HL-60/S4 treated with retinoic acid at 250 ng/mL for 4 days and 3 days (cell line): ENCODE measurements at regions not wholly inside any gene's neighbourhood (a gene's known extent, or its start where the extent isn't known, plus 50 kb on each side); places are given as distances from the start of the nearest gene placed in this dataset.
"Not testable (repeated sequence)": the region's sequence is repeated elsewhere in the genome, so short reads cannot be mapped to it uniquely, and the experiment has no call there.

Experiments used
- in situ Hi-C: fragments of 300-500 bp; cut with MboI; formaldehyde crosslinking; loops from 2 replicates; pipeline ENCODE4 v1.7.0; 2022; ENCODE audit warnings: low sequenced_read_pairs

DNA sequence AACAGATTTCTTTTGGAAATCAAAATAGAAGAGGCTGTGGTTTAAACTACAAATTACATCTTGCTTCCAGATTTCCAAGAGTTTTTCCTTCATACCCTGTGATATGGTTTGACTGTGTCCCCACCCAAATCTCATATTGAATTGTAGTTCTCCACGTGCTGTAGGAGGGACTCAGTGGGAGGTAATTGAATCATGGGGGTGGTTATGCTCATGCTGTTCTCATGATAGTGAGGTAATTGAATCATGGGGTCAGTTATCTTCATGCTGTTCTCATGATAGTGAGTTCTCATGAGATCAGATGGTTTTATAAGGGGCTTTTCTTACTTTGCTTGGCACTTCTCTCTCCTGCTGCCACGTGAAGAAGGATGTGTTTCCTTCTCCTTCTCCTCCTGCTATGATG is 687.0 kb upstream of the ZNF608 start:
- in situ Hi-C loops, result no loop called here

DNA sequence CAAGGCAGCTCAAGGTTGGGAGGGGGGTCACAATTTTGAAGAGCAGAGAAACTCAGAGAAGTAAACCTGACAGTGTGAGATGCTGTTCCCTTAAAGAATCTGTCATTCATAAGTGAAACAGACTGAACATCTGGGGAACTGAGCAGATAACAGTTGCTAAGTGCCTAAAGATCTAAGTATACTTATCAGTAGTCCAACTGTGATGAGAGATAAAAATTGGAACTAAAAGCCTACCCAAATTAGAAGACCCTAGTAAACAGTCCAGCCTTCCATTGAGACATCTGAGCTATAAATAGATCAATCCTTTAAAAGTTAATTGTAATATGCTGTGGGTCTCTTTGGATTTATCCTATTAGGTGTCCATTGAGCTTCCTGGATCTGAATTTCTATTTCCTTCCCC is 692.8 kb upstream of the ZNF608 start:
- in situ Hi-C loops, result no loop called here

DNA sequence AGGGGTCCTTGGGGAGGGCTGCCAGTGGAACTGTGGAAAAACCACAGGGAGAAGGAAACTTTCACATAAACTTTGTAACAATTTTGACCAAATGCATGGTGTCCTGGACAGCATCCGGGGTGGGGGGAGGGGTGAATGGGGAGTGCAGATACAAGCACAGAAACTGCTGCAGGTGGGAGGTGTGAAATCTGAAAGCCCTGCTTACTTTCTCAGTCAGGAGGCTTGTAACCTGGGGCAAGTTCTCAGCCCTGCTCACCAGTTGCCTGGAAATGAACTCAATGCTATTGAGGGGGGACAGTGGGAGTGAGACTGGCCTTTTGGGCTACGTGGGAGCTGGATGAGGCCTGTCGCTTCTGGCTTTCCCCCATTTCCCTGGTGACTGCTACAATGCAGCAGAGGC is 694.5 kb upstream of the ZNF608 start:
- in situ Hi-C loops, result no loop called here

DNA sequence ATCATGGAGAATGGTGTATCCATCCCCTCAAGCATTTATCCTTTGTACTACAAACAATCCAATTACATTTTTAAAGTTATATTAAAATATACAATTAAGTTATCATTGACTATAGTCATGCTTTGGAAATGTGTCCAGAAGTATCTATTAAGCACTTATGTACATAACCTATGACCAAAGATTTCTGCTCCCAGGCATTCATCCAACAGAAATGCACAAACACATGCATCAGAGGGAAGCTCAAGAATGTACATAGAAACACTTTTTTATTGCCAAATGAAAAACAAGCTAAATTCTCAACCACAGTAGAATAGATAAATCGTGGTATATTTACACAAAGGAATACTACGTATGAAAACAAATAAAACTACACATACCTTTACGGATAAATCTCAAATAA is 700.5 kb upstream of the ZNF608 start:
- in situ Hi-C loops, result no loop called here

DNA sequence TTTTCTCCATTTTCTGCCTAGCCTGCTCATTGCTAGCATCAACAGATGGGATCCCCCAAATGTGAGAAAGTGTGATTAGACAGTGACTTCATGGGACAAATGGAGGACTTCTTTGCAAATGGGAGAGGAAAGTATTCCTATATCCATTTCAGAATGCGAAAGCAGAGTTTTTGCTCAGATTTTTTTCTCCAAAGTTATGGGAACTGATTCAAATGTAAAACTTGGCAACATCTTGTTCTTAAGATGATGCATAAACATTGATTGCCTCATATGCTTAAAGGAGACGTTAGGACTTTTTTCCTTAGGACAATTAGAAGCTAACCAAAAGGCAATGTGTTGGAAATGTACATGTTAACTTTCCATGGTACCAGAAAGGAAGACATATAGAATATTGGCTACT is 704.3 kb upstream of the ZNF608 start:
- in situ Hi-C loops, result no loop called here

DNA sequence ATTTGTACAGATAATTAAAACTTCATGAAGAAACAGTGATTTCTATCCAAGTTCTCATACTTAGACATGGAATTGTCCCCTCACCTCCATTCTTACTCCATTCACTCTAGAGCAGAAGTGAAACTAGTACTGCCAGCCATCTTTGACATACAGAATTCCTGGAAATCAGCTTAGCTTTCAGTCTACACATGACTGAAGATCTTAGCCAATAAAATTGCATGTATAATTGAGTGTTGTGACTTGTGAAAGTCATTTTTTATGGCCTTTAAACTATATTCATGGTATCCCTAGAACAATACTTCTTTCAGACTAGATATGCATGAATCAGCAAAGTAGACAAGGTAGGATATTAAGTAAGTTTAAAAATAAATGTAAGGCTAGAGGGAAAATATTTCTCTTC is 705.2 kb upstream of the ZNF608 start:
- in situ Hi-C loops, result no loop called here

DNA sequence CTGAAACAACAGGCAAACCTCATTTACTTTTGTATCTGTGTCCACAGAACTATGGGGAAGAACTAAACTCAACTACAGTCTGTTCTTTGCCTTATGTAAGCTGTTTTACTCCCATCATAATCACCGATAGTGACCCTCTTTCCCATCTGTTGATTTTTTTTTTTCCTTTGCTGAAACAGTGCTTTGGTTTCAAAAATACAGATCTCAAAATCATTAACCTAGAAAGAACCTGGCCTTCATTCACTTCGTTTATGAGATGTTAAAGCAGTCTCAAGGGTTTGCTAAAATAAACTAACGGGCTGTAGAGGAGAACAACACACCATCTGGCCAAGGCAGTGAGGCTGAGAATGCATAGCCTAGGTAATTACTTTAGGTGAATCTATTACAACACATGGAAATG is 706.6 kb upstream of the ZNF608 start:
- in situ Hi-C loops, result no loop called here

DNA sequence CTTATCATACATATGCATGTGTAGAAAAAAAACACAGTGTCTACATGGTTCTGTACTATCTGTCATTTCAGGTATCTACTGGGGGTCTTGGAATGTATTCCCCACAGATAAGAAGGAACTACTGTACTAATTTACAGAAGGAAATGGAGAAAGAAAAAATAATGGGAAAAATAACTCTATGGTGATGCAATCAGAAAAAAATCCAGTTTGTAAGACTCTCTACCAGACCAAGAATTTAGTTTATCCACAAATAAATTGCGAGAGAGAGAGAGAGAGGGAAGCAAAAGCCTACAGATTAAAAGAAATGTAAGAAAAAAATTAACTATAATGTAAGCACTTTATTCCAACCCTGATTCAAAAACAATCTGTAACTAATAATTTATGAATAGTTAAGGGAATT is 708.6 kb upstream of the ZNF608 start:
- in situ Hi-C loops, result no loop called here

DNA sequence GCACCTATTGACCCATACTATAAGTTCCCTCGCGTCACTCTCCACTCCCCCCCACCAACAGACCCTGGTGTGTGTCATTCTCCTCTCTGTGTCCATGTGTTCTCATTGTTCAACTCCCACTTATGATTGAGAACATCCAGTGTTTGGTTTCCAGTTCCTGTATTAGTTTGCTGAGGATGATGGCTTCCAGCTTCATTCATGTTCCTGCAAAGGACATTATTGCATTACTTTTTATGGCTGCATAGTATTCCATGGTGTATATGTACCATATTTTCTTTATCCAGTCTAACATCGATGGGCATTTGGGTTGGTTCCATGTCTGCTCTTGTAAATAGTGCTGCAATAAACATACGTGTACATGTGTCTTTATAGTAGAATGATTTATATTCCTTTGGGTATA is 709.6 kb upstream of the ZNF608 start:
- in situ Hi-C loops, result not testable (repeated sequence)

DNA sequence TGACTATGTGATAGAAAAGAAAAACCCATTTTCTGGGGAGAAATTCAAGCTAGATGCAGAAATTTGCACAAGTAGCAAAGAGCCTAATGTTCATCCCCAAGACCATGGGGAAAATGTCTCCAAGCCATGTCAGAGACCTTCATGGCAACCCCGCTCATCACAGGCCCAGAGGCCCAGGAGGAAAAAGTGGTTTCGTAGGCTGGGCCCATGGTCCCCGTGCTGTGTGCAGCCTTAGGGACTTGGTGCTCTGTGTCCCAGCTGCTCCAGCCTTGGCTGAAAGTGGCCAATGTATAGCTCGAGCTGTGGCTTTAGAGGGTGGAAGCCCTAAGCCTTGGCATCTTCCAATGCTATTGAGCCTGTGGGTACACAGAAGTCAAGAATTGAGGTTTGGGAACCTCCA is 711.2 kb upstream of the ZNF608 start:
- in situ Hi-C loops, result no loop called here

DNA sequence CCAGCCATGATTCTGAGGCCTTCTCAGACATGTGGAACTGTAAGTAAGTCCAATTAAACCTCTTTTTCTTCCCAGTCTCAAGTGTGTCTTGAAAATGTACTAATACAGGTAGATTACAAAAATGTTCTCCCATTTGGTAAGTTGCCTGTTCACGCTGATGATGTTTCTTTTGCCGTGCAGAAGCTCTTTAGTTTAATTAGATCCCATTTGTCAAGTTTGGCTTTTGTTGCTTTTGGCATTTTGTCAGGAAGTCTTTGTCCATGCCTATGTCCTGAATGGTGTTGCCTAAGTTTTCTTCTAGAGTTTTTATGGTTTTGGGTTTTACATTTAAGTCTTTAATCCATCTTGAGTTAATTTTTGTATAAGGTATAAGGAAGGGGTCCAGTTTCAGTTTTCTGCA is 712.5 kb upstream of the ZNF608 start:
- in situ Hi-C loops, result not testable (repeated sequence)

DNA sequence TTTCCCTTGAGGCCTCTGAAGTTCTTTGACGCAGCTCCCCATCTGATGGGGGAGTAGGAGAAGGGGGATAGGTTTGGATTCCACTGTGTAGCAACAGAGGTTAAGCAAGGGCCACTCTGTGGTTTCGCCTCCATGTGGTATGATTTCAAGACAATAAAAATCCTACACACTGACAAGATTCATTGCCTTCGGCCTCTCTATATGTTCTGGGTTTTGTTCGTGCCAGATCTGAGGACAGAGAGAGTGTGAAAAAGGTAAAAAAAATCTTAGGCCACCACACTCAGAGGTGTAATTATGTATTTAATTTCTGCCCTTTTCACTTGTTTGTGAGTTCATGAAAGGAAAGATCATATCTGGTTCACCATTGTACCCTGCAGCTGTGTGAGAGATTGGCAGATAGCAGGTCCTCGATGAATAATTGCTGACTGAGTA is 715.2 kb upstream of the ZNF608 start:
- in situ Hi-C loops, result no loop called here

DNA sequence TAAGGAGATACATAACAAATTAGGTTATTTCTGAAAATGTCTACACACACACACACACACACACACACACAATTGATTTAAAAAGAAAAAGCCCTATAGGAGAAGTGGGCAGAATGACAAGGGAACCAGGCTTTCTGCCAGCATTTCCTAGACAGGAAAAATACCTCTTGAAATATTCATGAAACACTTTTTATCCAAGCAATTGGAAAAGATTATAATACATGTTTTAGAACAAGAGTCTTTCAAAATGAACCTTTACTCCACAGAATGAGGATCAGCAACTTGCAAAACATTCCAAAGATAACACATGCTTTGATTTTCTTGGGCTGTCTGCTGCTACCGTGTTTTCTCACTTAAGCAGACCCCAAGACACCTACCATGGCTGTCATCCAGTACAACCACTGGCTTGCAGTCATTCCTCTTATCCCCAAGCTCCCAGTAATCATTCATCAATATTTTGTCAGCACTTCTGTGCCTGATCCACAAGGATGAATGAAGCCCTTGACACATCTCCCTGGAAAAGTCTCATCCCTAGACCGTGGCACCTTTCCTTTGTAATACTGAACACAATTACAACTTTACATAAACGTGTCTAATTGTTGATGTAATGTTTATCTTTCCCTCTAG is 717.1 kb upstream of the ZNF608 start:
- in situ Hi-C loops, result no loop called here

DNA sequence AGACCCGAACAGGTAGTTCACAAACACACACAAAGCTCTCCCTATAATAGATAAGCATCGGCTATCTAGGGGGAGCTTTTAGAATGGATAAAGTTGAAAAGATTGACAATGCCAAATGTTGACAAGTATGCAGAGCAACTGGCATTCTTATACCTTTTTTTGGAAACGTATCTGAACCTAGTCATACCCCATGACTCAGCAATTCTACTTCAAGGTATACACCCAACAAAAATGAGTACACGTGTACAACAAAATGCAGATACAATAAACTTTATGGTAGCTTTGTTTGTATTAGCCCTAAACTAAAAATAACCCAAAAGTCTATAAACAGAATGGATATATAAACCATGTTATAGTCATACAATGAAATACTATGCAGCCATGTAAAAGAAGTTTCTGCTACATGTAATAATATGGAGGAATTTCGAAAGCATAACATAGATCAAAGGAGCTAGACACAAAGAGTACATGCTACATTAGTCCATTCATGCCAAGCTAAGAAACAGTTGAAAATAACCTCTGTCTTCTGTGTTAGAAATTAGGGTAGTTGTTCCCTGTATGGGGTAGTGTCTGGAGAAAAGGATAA is 718.5 kb upstream of the ZNF608 start:
- in situ Hi-C loops, result no loop called here

DNA sequence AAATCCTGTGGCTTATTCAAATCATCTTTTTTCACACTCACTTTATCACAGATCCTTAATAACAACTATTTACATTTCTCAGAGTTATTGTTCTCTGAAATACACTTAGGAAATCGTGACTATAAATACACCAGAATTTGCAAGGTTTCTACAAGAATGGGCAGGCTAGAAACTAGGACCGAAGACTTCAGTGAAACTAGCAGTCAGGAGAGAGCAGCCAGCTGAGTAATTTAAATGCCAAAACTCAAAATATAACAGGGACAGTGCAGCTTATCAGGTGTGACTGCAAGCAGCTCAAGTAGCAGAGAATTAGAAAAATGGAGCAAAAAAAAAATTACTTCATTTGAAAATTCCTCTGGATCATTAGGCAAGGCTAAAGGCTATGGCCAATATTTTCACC is 719.3 kb upstream of the ZNF608 start:
- in situ Hi-C loops, result no loop called here

DNA sequence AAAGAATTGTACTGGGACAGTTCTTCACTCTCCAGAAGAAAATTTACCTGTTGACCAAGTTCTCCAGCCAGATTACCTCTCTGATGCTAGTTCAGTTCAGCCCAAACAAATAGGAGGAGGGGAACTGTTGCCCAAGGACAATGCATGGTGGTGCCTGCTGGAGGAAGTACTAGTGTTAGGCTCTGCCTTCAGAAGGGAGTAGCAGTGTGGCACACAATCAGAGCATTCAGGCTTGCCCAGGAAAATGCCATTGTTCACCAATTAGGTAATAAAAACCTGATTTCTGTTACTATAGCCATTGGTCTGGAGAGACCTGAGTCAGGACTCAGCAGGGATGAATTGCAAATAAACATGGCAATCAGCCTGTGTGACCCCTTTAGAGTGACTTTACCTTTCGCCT is 720.8 kb upstream of the ZNF608 start:
- in situ Hi-C loops, result no loop called here

DNA sequence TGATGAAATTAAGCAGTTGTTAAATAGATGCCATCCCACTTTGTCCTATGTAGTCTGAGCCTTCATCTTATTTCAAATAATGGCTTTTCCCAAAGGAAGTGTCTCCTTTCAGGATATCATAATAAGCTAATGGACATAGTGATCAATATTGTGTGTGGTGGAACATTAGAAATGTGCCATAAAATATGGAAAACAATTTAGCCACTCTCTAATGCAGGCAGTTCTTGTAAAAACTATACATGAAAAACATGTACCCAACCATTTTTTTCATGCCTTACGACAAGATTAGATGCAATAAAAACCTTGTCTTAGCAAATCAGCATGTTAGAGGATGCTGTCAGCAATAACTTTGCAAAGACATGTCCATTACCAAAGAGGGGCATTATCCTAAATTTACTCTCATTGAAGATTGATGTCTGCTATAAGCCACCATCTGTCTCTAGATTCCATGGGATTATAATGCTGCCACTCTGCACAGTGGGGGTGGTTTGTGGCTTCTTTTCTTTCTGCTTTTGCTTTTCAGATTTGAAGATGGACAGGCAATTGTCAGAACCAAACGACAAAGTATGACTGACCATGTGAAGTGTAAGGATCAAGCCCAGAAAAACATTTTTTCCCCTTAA is 724.0 kb upstream of the ZNF608 start:
- in situ Hi-C loops, result no loop called here

DNA sequence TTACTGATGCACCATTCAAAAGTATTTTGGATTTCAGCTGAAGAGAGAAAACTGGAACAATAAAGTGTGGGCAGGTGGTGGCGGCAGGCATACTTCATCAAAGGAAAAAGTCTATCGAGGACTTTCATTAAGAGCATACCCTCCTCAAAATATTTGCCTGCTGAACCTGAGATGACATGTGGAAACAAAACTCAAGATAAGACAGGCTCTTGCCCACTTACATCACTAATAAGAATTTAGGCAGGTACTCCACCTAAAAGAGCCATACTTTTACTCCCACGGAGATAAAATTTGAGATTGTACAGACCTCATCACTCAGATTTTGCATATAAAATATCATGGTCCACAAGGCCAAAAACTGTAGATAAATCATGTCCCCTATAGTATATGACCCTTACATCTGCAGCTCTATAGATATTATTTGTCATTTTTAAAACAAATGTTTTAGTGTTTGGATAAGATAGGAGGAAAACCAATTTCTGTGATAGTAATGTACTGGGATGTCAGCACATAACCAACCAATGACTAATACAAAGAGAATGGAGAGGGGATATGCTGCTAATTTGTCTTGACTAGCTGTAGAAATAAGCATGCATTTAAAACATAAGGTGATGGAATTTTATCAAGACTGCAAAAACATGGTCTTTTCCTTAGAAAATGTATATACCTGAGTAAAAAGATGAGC is 730.6 kb upstream of the ZNF608 start:
- in situ Hi-C loops, result no loop called here

DNA sequence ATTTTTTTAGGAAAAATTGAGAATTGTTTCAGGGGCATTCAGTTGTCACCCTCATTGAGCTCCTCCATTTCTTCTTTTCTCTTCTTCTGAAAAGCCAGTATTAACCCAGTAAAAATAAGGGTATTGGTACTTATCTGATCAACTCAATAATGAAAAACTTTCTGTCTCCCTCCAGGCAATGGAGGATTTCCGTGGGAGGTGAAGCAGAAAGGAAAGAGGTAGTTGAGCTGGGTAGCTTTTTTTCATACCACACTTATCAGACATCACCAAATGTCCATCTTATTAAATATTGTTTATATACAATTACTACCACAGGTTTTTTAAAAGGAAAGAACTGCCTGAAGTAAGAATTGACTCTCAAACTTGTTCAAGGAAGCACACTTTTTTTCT is 731.1 kb upstream of the ZNF608 start:
- in situ Hi-C loops, result no loop called here

DNA sequence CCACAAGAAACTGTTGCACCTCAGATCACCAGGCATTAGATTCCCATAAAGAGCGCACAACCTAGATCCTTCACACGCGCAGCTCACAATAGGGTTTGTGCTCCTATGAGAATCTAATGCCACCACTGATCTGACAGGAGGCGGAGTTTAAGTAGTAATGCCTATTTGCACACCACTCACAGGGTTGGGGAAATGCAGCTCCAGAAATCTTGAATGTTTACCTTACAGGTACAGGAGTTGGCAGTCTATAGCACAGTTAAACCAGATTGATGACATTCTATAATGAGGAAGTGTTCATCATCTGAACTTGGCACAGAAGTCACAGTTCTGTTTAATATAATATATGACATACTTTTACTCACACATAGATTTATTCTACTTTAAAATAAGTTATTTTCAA is 732.2 kb upstream of the ZNF608 start:
- in situ Hi-C loops, result no loop called here

DNA sequence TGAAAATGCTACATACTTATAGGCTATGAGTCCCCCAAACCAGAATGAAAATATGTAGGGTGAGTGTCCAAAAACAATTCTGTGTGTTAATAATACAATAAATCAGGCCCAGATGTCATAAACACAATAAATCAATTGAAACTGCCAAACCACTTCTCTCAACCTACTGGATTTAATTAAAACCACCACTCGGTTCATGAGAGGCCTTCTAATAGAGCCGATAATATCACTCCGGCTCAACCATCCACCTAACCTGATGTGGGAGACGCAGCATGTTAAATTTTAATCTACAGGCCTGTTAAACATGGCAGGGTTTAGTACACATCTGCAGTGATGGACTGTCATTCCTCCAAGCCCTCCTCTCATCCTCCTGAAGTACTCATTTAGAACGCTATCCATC is 734.5 kb upstream of the ZNF608 start:
- in situ Hi-C loops, result no loop called here
